ENCODE measurements at regions not wholly inside any gene's neighbourhood (a gene's known extent, or its start where the extent isn't known, plus 50 kb on each side); places are given as distances from the start of the nearest gene placed in this dataset.

DNA sequence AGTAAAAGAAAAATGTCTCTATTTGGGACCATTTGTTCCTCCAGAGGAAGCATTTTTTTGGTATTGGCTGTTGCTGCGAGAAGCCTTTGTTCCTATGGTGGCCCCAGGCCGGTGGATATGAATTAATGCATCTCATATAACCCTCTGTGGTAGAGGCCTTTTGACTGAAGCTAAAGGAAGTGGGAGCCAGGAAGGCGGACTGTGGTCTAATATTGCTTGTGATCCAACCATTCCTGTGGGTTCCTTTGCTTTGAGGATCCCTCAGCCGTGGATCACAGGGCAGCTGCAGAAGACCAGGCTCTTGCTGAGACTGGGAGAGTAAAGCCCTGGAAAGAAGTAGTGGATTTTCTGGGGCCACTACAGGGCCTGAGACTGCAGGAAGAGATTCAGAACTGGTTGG, 68.3 kb upstream of the NAV2 start:
- TF ChIP-seq, protein P1, sequence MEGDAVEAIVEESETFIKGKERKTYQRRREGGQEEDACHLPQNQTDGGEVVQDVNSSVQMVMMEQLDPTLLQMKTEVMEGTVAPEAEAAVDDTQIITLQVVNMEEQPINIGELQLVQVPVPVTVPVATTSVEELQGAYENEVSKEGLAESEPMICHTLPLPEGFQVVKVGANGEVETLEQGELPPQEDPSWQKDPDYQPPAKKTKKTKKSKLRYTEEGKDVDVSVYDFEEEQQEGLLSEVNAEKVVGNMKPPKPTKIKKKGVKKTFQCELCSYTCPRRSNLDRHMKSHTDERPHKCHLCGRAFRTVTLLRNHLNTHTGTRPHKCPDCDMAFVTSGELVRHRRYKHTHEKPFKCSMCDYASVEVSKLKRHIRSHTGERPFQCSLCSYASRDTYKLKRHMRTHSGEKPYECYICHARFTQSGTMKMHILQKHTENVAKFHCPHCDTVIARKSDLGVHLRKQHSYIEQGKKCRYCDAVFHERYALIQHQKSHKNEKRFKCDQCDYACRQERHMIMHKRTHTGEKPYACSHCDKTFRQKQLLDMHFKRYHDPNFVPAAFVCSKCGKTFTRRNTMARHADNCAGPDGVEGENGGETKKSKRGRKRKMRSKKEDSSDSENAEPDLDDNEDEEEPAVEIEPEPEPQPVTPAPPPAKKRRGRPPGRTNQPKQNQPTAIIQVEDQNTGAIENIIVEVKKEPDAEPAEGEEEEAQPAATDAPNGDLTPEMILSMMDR (conservative IDR thresholded peaks at IDR 0.05; ENCODE audit: low read depth, low read length): no peak
- TF ChIP-seq, protein P2, sequence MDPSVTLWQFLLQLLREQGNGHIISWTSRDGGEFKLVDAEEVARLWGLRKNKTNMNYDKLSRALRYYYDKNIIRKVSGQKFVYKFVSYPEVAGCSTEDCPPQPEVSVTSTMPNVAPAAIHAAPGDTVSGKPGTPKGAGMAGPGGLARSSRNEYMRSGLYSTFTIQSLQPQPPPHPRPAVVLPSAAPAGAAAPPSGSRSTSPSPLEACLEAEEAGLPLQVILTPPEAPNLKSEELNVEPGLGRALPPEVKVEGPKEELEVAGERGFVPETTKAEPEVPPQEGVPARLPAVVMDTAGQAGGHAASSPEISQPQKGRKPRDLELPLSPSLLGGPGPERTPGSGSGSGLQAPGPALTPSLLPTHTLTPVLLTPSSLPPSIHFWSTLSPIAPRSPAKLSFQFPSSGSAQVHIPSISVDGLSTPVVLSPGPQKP (IDR thresholded peaks at IDR 0.05; ENCODE audit: borderline replicate concordance, low read depth, low read length): no peak
- TF ChIP-seq MXI1 (IDR thresholded peaks at IDR 0.05; ENCODE audit: borderline replicate concordance, low read depth, low read length) (no peak), POLR2A (IDR thresholded peaks at IDR 0.05; ENCODE audit: low read depth, low read length) (no peak), MAFK (IDR thresholded peaks at IDR 0.05; ENCODE audit: low read depth, low read length) (no peak), RAD21 (IDR thresholded peaks at IDR 0.05; ENCODE audit: low read length) (no peak), CEBPB (IDR thresholded peaks at IDR 0.05; ENCODE audit: low read depth, low read length) (no peak), BHLHE40 (IDR thresholded peaks at IDR 0.05; ENCODE audit: low read depth, low read length) (no peak), SMC3 (IDR thresholded peaks at IDR 0.05; ENCODE audit: low read depth, low read length) (no peak), CHD1 (IDR thresholded peaks at IDR 0.05; ENCODE audit: low read depth, low read length) (no peak), RCOR1 (IDR thresholded peaks at IDR 0.05; ENCODE audit: insufficient replicate concordance, low read length) (no peak), MAZ (IDR thresholded peaks at IDR 0.05; ENCODE audit: borderline replicate concordance, low read depth, low read length) (no peak)
- TF ChIP-seq, protein P3, sequence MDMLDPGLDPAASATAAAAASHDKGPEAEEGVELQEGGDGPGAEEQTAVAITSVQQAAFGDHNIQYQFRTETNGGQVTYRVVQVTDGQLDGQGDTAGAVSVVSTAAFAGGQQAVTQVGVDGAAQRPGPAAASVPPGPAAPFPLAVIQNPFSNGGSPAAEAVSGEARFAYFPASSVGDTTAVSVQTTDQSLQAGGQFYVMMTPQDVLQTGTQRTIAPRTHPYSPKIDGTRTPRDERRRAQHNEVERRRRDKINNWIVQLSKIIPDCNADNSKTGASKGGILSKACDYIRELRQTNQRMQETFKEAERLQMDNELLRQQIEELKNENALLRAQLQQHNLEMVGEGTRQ (IDR thresholded peaks at IDR 0.05; ENCODE audit: low read depth, low read length): no peak
